ENCODE measurements at regions not wholly inside any gene's neighbourhood (a gene's known extent, or its start where the extent isn't known, plus 50 kb on each side); places are given as distances from the start of the nearest gene placed in this dataset.

- no peak for DNase-seq
These were observed 98.9 kb upstream of the IRF2BP2 start for GRCh38 chr1:234708700-234709395.

GRCh38 chr1:234707641-234708040 is 97.7 kb upstream of the IRF2BP2 start:
- no peak for DNase-seq

GRCh38 chr1:234706931-234707330 is 97.0 kb upstream of the IRF2BP2 start:
- no peak for DNase-seq

- DNase-seq = no peak
These were observed 96.2 kb upstream of the IRF2BP2 start for GRCh38 chr1:234706199-234706598.

- no peak for DNase-seq
These were observed 95.6 kb upstream of the IRF2BP2 start for GRCh38 chr1:234705615-234706014.

GRCh38 chr1:234704106-234704887 is 94.3 kb upstream of the IRF2BP2 start:
- DNase-seq = no peak

GRCh38 chr1:234702342-234703000 is 92.5 kb upstream of the IRF2BP2 start:
- DNase-seq = no peak

- DNase-seq = no peak
These were observed 91.9 kb upstream of the IRF2BP2 start for GRCh38 chr1:234701737-234702341.

- no peak for DNase-seq
These were observed 90.1 kb upstream of the IRF2BP2 start for GRCh38 chr1:234699795-234700665.

- DNase-seq = peak; percentile 5
These were observed 88.7 kb upstream of the IRF2BP2 start for GRCh38 chr1:234698686-234699085.

GRCh38 chr1:234697741-234698140 is 87.8 kb upstream of the IRF2BP2 start:
- DNase-seq = no peak

- no peak for DNase-seq
These were observed 87.0 kb upstream of the IRF2BP2 start for GRCh38 chr1:234697015-234697414.

- DNase-seq = no peak
These were observed 86.2 kb upstream of the IRF2BP2 start for GRCh38 chr1:234696148-234696576.

GRCh38 chr1:234694661-234695060 is 84.7 kb upstream of the IRF2BP2 start:
- DNase-seq = no peak

- DNase-seq = no peak
These were observed 83.1 kb upstream of the IRF2BP2 start for GRCh38 chr1:234692966-234693580.

- no peak for DNase-seq
These were observed 81.6 kb upstream of the IRF2BP2 start for GRCh38 chr1:234691567-234691966.

- no peak for DNase-seq
These were observed 80.9 kb upstream of the IRF2BP2 start for GRCh38 chr1:234690872-234691271.

- no peak for DNase-seq
These were observed 79.3 kb upstream of the IRF2BP2 start for GRCh38 chr1:234689236-234689635.

- no peak for DNase-seq
These were observed 77.0 kb upstream of the IRF2BP2 start for GRCh38 chr1:234687011-234687410.

- no peak for DNase-seq
These were observed 76.1 kb upstream of the IRF2BP2 start for GRCh38 chr1:234686035-234686434.

- DNase-seq = no peak
These were observed 74.9 kb upstream of the IRF2BP2 start for GRCh38 chr1:234684856-234685255.

Data from SHP77 treated with DMSO at 0.1 percent for 48 hours (cell line).